Thoracic aorta (tissue), 2 donors: ENCODE measurements at regions not wholly inside any gene's neighbourhood (a gene's known extent, or its start where the extent isn't known, plus 50 kb on each side); places are given as distances from the start of the nearest gene placed in this dataset.
"Not testable (repeated sequence)": the region's sequence is repeated elsewhere in the genome, so short reads cannot be mapped to it uniquely, and the experiment has no call there.

ENCODE experiments used
- ATAC-seq: fragments of 150-250 bp; one replicate; pipeline ENCODE4 v1.8.0; 2017; ENCODE audit warnings: low read depth; ENCODE audit not compliant: insufficient number of reproducible peaks, low FRiP score
- DNase-seq: peaks from one replicate; pipeline ENCODE4 v3.0.0-alpha.2; 2020; ENCODE audit warnings: low spot score
- H3K27ac ChIP-seq, 2 donors: fragments of 200-600 bp; sonication (generic); 1 replicate in 1 of 2; 2 replicates in 1 of 2; pipeline ENCODE4 v1.5.1; 2016; ENCODE audit warnings: mild to moderate bottlenecking in 2 of 2, moderate library complexity in 2 of 2
- H3K27me3 ChIP-seq: fragments of 200-600 bp; sonication (generic); replicated peaks from 2 replicates; pipeline ENCODE4 v1.6.0; 2016; ENCODE audit warnings: mild to moderate bottlenecking; ENCODE audit not compliant: insufficient read depth
- H3K36me3 ChIP-seq: fragments of 200-600 bp; sonication (generic); one replicate; pipeline ENCODE4 v1.5.1; 2016
- H3K4me1 ChIP-seq, 2 donors: fragments of 200-600 bp; sonication (generic); 1 replicate in 1 of 2; 2 replicates in 1 of 2; pipeline versions ENCODE4 v1.5.1 to v1.6.0; 2016; ENCODE audit warnings: low read depth in 2 of 2, mild to moderate bottlenecking in 1 of 2; ENCODE audit not compliant: control insufficient read depth in 1 of 2
- H3K4me3 ChIP-seq: fragments of 200-600 bp; sonication (generic); 2 replicates; pipeline ENCODE4 v1.5.1; 2016; ENCODE audit warnings: mild to moderate bottlenecking
- H3K9me3 ChIP-seq: fragments of 200-600 bp; sonication (generic); 2 replicates; pipeline ENCODE4 v1.5.1; 2016
- TF ChIP-seq, protein P1 (sequence below): fragments of 200-600 bp; sonication (generic); IDR thresholded peaks from one replicate; pipeline ENCODE4 v1.5.1; 2019; ENCODE audit warnings: antibody characterized with exemption

DNA sequence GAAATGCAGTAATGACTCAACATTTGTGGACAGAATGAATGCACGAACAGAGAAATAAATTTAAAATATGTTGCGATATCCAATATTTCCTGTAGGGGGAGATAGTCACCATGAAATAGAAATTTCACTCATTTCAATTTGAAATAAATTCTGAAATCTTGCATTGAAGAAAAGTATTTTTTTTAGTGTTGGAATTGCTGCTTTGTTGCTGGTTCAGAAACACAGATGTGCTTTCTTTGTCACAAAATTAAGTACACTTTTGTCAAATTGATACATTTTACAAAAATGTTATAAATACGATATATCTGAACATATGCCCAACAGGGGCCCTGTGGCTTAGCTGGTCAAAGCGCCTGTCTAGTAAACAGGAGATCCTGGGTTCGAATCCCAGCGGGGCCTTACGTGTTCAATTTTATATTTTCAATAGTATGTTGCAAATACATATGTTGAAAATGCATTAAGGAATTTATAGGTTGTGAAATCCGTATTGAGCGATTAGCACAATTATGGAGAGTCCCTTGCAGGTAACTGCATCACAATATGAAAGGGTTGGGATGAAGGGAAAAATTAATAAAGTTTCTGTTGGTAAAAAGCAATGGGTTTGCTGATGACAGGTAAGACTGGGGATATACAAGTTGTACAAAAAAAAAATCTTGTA lies 85.4 kb upstream of the PRSS16 start:
- TF ChIP-seq, protein P1, sequence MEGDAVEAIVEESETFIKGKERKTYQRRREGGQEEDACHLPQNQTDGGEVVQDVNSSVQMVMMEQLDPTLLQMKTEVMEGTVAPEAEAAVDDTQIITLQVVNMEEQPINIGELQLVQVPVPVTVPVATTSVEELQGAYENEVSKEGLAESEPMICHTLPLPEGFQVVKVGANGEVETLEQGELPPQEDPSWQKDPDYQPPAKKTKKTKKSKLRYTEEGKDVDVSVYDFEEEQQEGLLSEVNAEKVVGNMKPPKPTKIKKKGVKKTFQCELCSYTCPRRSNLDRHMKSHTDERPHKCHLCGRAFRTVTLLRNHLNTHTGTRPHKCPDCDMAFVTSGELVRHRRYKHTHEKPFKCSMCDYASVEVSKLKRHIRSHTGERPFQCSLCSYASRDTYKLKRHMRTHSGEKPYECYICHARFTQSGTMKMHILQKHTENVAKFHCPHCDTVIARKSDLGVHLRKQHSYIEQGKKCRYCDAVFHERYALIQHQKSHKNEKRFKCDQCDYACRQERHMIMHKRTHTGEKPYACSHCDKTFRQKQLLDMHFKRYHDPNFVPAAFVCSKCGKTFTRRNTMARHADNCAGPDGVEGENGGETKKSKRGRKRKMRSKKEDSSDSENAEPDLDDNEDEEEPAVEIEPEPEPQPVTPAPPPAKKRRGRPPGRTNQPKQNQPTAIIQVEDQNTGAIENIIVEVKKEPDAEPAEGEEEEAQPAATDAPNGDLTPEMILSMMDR = peak; percentile 72
- no peak overlapping the region for H3K27ac ChIP-seq
- peaks cover 0 to 7% of the 10 kb centered on the region in 2 donors for H3K4me1 ChIP-seq
- H3K27me3 ChIP-seq = no peaks in the 10 kb centered on the region
- H3K4me3 ChIP-seq = no peak overlapping the region
- DNase-seq (no peak), ATAC-seq (no peak)
- no peaks in the 10 kb centered on the region for H3K9me3 ChIP-seq
- H3K36me3 ChIP-seq = no peaks in the 10 kb centered on the region

DNA sequence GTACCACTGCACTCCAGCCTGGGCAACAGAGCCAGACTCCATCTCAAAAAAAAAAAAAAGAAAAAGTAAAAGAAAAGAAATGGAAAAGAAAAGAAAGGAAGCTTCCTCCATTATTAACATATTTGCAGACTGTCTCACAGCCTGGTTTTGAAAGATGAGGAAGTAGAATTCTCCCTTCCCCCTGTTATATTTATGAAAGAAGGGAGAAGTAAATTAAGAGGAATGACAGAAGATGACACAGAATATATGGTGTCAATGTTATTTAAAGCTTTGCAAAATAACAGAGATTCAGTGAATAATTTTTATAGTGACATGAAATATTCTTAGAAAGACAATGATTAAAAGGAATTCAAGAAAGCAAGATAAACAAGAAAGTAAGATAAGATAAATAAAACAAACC lies 83.7 kb upstream of the PRSS16 start:
- Histone ChIP-seq H3K9me3 (no peaks in the 10 kb centered on the region), H3K27me3 (no peaks in the 10 kb centered on the region), H3K27ac (no peak overlapping the region), H3K36me3 (no peaks in the 10 kb centered on the region), H3K4me3 (no peak overlapping the region), H3K4me1 (no peaks in the 10 kb centered on the region)
- ATAC-seq = no peak
- TF ChIP-seq, protein P1 = no peak
- DNase-seq = no peak

DNA sequence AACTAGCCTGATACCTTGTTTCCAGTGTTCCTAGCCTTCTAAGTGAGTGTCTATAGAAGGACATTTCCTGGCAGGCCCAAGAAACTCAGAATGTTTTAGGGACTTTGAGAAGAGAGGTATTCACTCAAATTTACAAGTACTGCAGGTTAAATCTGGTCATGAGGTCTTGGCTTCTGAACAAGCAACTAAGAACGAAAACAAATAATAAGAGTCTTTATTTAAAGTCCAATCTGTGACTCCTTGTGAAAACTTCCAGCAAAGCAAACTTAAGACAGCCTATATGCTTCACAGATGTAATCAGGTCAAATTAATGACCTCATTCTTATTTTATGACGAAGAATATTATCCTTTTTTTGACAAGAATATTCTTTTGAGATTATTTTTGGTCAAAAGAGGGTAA lies 79.4 kb upstream of the PRSS16 start:
- TF ChIP-seq, protein P1 = no peak
- Histone ChIP-seq H3K27ac (no peak overlapping the region), H3K4me1 (no peaks in the 10 kb centered on the region), H3K9me3 (no peaks in the 10 kb centered on the region), H3K36me3 (no peaks in the 10 kb centered on the region), H3K4me3 (no peak overlapping the region), H3K27me3 (no peaks in the 10 kb centered on the region)
- no peak for DNase-seq
- no peak for ATAC-seq

DNA sequence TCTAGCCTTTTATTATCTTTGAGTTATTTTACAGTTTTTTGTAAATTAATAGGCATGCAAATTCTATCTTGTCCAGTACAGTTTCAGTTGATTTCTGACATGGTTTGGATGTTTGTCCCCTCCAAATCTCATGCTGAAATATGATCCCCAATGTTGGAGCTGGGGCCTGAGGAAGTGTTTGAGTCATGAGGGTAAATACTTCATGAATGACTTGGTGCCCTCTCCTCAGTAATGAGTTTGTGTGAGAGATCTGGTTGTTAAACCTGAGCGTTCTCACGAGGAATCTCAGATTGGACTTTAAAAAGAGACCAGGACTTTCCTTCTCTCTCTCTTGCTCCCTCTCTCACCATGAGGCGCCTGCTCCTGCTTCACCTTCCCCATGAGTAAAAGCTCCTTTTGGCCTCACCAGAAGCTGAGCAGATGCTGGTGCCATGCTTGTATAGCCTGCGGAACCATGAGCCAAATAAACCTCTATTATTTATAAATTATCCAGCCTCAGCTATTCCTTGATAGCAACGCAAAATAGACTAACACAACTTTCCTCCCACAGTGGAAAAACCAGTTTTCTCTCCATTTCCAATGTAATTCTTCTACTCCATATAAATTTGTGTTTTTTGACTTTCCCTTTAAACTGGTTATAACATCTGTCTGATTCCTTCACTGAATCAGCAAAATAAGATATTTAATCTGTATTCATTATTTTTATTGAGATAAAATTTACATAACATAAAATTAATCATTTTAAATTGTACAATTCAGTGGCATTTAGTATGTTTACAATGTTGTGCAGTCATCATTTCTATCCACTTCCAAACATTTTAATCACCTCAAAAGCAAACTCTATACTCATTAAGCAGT lies 78.7 kb upstream of the PRSS16 start:
- H3K4me1 ChIP-seq = no peaks in the 10 kb centered on the region
- TF ChIP-seq, protein P1 = no peak

DNA sequence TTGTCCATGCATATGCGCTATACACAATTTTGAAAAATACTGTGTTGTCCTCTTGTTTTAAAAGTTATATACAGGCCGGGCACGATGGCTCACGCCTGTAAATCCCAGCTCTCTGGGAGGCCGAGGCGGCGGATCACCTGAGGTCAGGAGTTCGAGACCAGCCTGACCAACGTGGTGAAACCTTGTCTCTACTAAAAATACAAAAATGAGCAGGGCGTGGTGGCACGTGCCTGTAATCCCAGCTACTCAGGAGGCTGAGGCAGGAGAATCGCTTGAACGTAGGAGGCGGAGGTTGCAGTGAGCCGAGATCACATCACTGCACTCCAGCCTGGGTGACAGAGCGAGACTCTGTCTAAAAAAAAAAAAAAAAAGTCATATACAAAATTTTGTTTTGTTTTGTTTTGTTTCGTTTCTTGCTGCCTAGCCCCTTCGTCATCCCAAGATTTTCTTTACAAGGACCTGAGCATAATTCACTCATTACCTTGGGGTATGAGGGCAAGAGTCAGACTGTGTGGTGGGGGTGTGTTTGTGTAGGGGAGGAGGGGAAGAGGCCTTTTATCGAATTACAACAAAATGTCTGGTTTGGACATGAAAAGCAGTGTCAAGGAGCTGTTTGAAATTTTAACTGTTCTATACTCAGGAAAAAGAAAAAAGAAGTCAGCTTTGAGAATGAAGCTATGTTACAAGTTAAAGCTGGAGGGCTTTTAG lies 74.8 kb upstream of the PRSS16 start:
- H3K36me3 ChIP-seq, DNase-seq, ATAC-seq: not testable (repeated sequence)

More for the DNA sequence above, 78.7 kb upstream of the PRSS16 start:
- Histone ChIP-seq H3K36me3 (no peaks in the 10 kb centered on the region), H3K4me3 (no peak overlapping the region), H3K27me3 (no peaks in the 10 kb centered on the region), H3K9me3 (no peaks in the 10 kb centered on the region), H3K27ac (no peak overlapping the region)
- ATAC-seq = no peak
- no peak for DNase-seq

DNA sequence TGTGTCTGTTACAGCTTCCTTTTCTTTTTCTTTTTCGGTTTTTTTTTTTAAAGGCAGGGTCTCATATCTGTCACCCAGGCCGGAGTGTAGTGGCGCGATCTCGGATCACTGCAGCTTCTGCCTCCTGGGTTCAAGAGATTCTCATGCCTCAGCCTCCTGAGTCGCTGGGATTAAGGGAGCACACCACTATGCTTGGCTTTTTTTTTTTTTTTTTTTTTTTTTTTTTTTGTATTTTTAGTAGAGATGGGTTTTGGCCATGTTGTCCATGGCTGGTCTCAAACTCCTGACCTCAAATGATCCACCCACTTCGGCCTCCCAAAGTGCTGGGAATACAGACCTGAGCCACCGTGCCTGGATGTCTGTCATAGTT lies 74.3 kb upstream of the PRSS16 start:
- H3K4me3 ChIP-seq, H3K27me3 ChIP-seq, H3K9me3 ChIP-seq, ATAC-seq, H3K4me1 ChIP-seq, H3K36me3 ChIP-seq, DNase-seq, H3K27ac ChIP-seq: not testable (repeated sequence)

More for the DNA sequence above, 74.8 kb upstream of the PRSS16 start:
- not testable (repeated sequence) for H3K4me1 ChIP-seq, H3K27ac ChIP-seq, H3K4me3 ChIP-seq, H3K9me3 ChIP-seq, H3K27me3 ChIP-seq
